Mesenchymal stem cell (in vitro differentiated cells and primary cell): ENCODE measurements at regions not wholly inside any gene's neighbourhood (a gene's known extent, or its start where the extent isn't known, plus 50 kb on each side); places are given as distances from the start of the nearest gene placed in this dataset.

Experiments used
- DNase-seq: peaks from one replicate; pipeline ENCODE4 v3.0.0-alpha.2; 2013
- H2AFZ ChIP-seq: one replicate; pipeline ENCODE4 v1.6.1; 2013; ENCODE audit warnings: low read depth, mild to moderate bottlenecking, control low read depth, inconsistent platforms, low read length, moderate library complexity
- H2AK5ac ChIP-seq: 2 replicates; pipeline ENCODE4 v1.6.1; 2013; ENCODE audit warnings: low read length, moderate library complexity, mild to moderate bottlenecking, inconsistent platforms; ENCODE audit not compliant: severe bottlenecking
- H2BK120ac ChIP-seq: one replicate; pipeline ENCODE4 v1.6.1; 2013; ENCODE audit warnings: low read depth, mild to moderate bottlenecking, inconsistent platforms, low read length, moderate library complexity
- H2BK12ac ChIP-seq, 2 experiments: one replicate each; pipeline ENCODE4 v1.6.1; 2013; ENCODE audit warnings: inconsistent platforms in 2 of 2, low read length in 2 of 2, mild to moderate bottlenecking in 2 of 2, moderate library complexity in 2 of 2, control low read depth in 1 of 2
- H2BK15ac ChIP-seq: one replicate; pipeline ENCODE4 v1.6.1; 2013; ENCODE audit warnings: mild to moderate bottlenecking, low read depth, inconsistent platforms; ENCODE audit not compliant: poor library complexity, severe bottlenecking
- H2BK5ac ChIP-seq: 2 replicates; pipeline ENCODE4 v1.6.1; 2013; ENCODE audit warnings: low read depth, mild to moderate bottlenecking, low read length, control low read depth, inconsistent platforms; ENCODE audit not compliant: poor library complexity, severe bottlenecking
- H3K14ac ChIP-seq, 2 experiments: one replicate each; pipeline ENCODE4 v1.6.1; 2013; ENCODE audit warnings: inconsistent platforms in 2 of 2, low read length in 2 of 2, control low read depth in 1 of 2, mild to moderate bottlenecking in 1 of 2, moderate library complexity in 1 of 2
- H3K18ac ChIP-seq, 2 experiments: one replicate each; pipeline ENCODE4 v1.6.1; 2013; ENCODE audit warnings: inconsistent platforms in 2 of 2, low read length in 2 of 2, control low read depth in 1 of 2, low read depth in 1 of 2, mild to moderate bottlenecking in 1 of 2
- H3K23ac ChIP-seq, 2 experiments: one replicate each; pipeline ENCODE4 v1.6.1; 2013; ENCODE audit warnings: inconsistent platforms in 2 of 2, low read length in 2 of 2, mild to moderate bottlenecking in 2 of 2, moderate library complexity in 2 of 2, control low read depth in 1 of 2
- H3K27ac ChIP-seq: 2 replicates; pipeline ENCODE4 v1.5.1; 2013; ENCODE audit warnings: mild to moderate bottlenecking, moderate library complexity, low read length, control low read depth, inconsistent platforms; ENCODE audit not compliant: poor library complexity, severe bottlenecking
- H3K27me3 ChIP-seq, 2 experiments: 2 replicates each; pipeline versions ENCODE4 v1.6.1 to v1.7.0; 2013; ENCODE audit warnings: low read length in 2 of 2, mild to moderate bottlenecking in 2 of 2, moderate library complexity in 2 of 2, control low read depth in 1 of 2, inconsistent platforms in 1 of 2; ENCODE audit not compliant: control insufficient read depth in 1 of 2, insufficient read depth in 1 of 2
- H3K36me3 ChIP-seq, 2 experiments: 2 replicates each; pipeline versions ENCODE4 v1.6.1 to v1.7.0; 2013; ENCODE audit warnings: low read length in 2 of 2, control low read depth in 1 of 2, inconsistent platforms in 1 of 2, low read depth in 1 of 2, mild to moderate bottlenecking in 1 of 2; ENCODE audit not compliant: insufficient read depth in 2 of 2, control insufficient read depth in 1 of 2
- H3K4ac ChIP-seq, 2 experiments: one replicate each; pipeline ENCODE4 v1.6.1; 2013; ENCODE audit warnings: inconsistent platforms in 2 of 2, low read length in 2 of 2, mild to moderate bottlenecking in 2 of 2, moderate library complexity in 2 of 2, control low read depth in 1 of 2, low read depth in 1 of 2
- H3K4me1 ChIP-seq: 2 replicates; pipeline ENCODE4 v1.6.1; 2013; ENCODE audit warnings: low read depth, low read length, control low read depth; ENCODE audit not compliant: control insufficient read depth, insufficient read depth
- H3K4me2 ChIP-seq: 2 replicates; pipeline ENCODE4 v1.6.1; 2013; ENCODE audit warnings: low read length, mild to moderate bottlenecking, inconsistent platforms; ENCODE audit not compliant: poor library complexity, severe bottlenecking
- H3K4me3 ChIP-seq, 2 experiments: 2 replicates each; pipeline versions ENCODE4 v1.5.1 to v1.7.0; 2013; ENCODE audit warnings: low read length in 2 of 2, mild to moderate bottlenecking in 2 of 2, control low read depth in 1 of 2, low read depth in 1 of 2; ENCODE audit not compliant: insufficient read depth in 1 of 2
- H3K79me1 ChIP-seq: replicated peaks from 2 replicates; pipeline ENCODE4 v1.6.1; 2013; ENCODE audit warnings: mild to moderate bottlenecking, control low read depth, low read length, inconsistent platforms; ENCODE audit not compliant: poor library complexity, severe bottlenecking
- H3K9ac ChIP-seq: 2 replicates; pipeline ENCODE4 v1.7.0; 2013; ENCODE audit warnings: mild to moderate bottlenecking, low read length, moderate library complexity
- H3K9me3 ChIP-seq: 2 replicates; pipeline ENCODE4 v1.7.0; 2013; ENCODE audit warnings: mild to moderate bottlenecking, low read length; ENCODE audit not compliant: control insufficient read depth
- H4K8ac ChIP-seq: one replicate; pipeline ENCODE4 v1.6.1; 2013; ENCODE audit warnings: inconsistent platforms, mild to moderate bottlenecking, low read length, moderate library complexity
- H4K91ac ChIP-seq: one replicate; pipeline ENCODE4 v1.6.1; 2013; ENCODE audit warnings: mild to moderate bottlenecking, low read length, inconsistent platforms
- WGBS: methylation state at CpG from one replicate; pipeline ENCODE4 v1.1.7; 2013; ENCODE audit warnings: mixed read lengths; 5-methylcytosine and 5-hydroxymethylcytosine counted together

- no peak overlapping the region for H3K4me2 ChIP-seq
- no peak overlapping the region for H3K4me3 ChIP-seq
- H3K27me3 ChIP-seq: peaks cover 9 to 80% of the 10 kb centered on the region in 2 experiments
- no peak overlapping the region for H2AK5ac ChIP-seq
- DNase-seq: no peak
- no peak overlapping the region for H4K91ac ChIP-seq
- no peak overlapping the region for H3K27ac ChIP-seq
- H3K36me3 ChIP-seq: no peaks in the 10 kb centered on the region
- no peaks in the 10 kb centered on the region for H3K4me1 ChIP-seq
- no peak overlapping the region for H3K4ac ChIP-seq
- no peak overlapping the region for H2BK15ac ChIP-seq
- H3K9ac ChIP-seq: no peak overlapping the region
- peaks cover 11% of the 10 kb centered on the region for H3K9me3 ChIP-seq
- no peak overlapping the region for H2AFZ ChIP-seq
- no peak overlapping the region for H2BK120ac ChIP-seq
- H3K79me1 ChIP-seq: no peaks in the 10 kb centered on the region
- H3K14ac ChIP-seq: no peak overlapping the region
- H2BK5ac ChIP-seq: no peak overlapping the region
- no peak overlapping the region for H2BK12ac ChIP-seq
- H4K8ac ChIP-seq: no peak overlapping the region
- no peak overlapping the region for H3K23ac ChIP-seq
- no peak overlapping the region for H3K18ac ChIP-seq
- 83% methylated on average over 32 of the region's 34 CpGs for WGBS
Measured at GRCh38 chr4:1495416-1496115, 89.3 kb upstream of the NKX1-1 start.

- Histone ChIP-seq H3K4me1 (no peaks in the 10 kb centered on the region), H3K23ac (no peak overlapping the region), H4K91ac (no peak overlapping the region), H3K4me2 (no peak overlapping the region), H3K27ac (no peak overlapping the region), H2BK120ac (no peak overlapping the region), H2BK12ac (no peak overlapping the region), H2BK15ac (no peak overlapping the region), H3K79me1 (no peaks in the 10 kb centered on the region), H3K14ac (no peak overlapping the region), H3K9ac (no peak overlapping the region), H3K18ac (no peak overlapping the region), H3K4me3 (no peak overlapping the region), H2AK5ac (no peak overlapping the region), H3K4ac (no peak overlapping the region), H3K36me3 (no peaks in the 10 kb centered on the region), H2AFZ (no peak overlapping the region), H3K9me3 (peaks cover 11% of the 10 kb centered on the region), H2BK5ac (no peak overlapping the region), H4K8ac (no peak overlapping the region), H3K27me3 (peaks cover 11 to 82% of the 10 kb centered on the region in 2 experiments)
- DNase-seq: no peak
- 88% methylated on average over 34 of the region's 37 CpGs for WGBS
Measured at GRCh38 chr4:1494416-1495315, 88.4 kb upstream of the NKX1-1 start.

GRCh38 chr4:1493540-1494287, 87.5 kb upstream of the NKX1-1 start:
- H3K14ac ChIP-seq: no peak overlapping the region
- no peak overlapping the region for H3K4me3 ChIP-seq
- peaks cover 2% of the 10 kb centered on the region for H3K4me1 ChIP-seq
- no peak overlapping the region for H2BK12ac ChIP-seq
- no peak overlapping the region for H3K4ac ChIP-seq
- no peak overlapping the region for H4K8ac ChIP-seq
- no peak overlapping the region for H3K4me2 ChIP-seq
- H3K27ac ChIP-seq: no peak overlapping the region
- no peak overlapping the region for H2BK15ac ChIP-seq
- DNase-seq: no peak
- H3K79me1 ChIP-seq: no peaks in the 10 kb centered on the region
- no peak overlapping the region for H2AFZ ChIP-seq
- no peak overlapping the region for H2BK120ac ChIP-seq
- WGBS: 90% methylated on average over 28 of the region's 28 CpGs
- no peak overlapping the region for H4K91ac ChIP-seq
- H2AK5ac ChIP-seq: no peak overlapping the region
- no peak overlapping the region for H3K9ac ChIP-seq
- no peak overlapping the region for H3K18ac ChIP-seq
- H3K36me3 ChIP-seq: no peaks in the 10 kb centered on the region
- H3K27me3 ChIP-seq: peaks cover 21 to 85% of the 10 kb centered on the region in 2 experiments
- H2BK5ac ChIP-seq: no peak overlapping the region
- peaks cover 11% of the 10 kb centered on the region for H3K9me3 ChIP-seq
- no peak overlapping the region for H3K23ac ChIP-seq
